Pulmonary artery endothelial cell (primary cell): ENCODE measurements at regions not wholly inside any gene's neighbourhood (a gene's known extent, or its start where the extent isn't known, plus 50 kb on each side); places are given as distances from the start of the nearest gene placed in this dataset.
"Not testable (repeated sequence)": the region's sequence is repeated elsewhere in the genome, so short reads cannot be mapped to it uniquely, and the experiment has no call there.

ENCODE experiments used
- DNase-seq: peaks from one replicate; pipeline ENCODE4 v3.0.0-alpha.2; 2011; ENCODE audit warnings: low read depth, low spot score

- peak; percentile 54 for DNase-seq
These were observed 454.7 kb downstream of the SQOR start for GRCh38 chr15:46089467-46089935.

GRCh38 chr15:46091860-46092450 is 457.1 kb downstream of the SQOR start:
- DNase-seq, result no peak

DNA sequence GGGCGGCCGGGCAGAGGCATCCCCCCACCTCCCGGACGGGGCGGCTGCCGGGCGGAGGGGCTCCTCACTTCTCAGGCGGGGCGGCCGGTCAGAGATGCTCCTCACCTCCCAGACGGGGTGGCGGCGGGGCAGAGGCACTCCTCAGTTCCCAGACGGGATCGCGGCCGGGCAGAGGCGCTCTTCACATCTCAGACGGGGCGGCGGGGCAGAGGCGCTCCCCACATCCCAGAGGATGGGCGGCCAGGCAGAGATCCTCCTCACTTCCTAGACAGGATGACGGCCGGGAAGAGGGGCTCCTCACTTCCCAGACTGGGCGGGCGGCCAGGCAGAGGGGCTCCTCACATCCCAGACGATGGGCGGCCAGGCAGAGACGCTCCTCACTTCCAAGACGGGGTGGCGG is 463.2 kb downstream of the SQOR start:
- DNase-seq, result not testable (repeated sequence)

- no peak for DNase-seq
These were observed 475.9 kb downstream of the SQOR start for GRCh38 chr15:46110755-46111154.

DNA sequence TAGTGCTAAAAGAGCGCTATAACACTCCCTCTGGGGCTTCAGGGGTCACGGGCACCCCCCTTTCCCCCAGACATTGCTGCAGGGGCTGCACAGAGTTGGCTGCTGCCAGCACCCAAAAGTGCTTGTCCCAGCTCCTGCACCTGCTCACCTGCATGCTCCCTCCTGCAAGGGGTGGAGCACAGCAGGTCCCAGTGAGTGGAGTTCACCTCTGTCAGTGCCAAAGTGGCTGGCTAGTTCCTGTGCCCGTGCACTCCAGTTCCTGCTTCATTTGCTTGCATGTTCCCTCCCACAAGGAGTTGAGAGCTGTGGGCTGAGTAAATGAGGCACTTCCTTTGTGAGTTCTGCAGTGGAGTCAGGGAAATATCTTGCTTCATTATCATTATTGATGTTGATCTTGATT is 476.9 kb downstream of the SQOR start:
- no peak for DNase-seq

DNA sequence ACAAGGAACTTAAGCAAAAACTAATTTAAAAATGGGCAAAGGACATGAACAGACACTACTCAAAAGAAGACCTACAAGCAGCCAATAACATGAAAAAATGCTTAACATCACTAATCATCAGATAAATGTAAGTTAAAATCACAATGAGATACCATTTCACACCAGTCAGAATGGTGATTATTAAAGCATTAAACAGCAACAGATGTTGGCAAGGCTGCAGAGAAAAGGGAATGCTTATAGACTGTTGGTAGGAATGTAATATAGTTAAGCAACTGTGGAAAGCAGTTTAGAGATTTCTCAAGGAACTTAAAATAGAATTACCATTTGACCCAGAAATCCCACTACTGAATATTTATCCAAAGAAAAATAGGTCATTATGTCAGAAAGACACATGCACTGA is 482.2 kb downstream of the SQOR start:
- DNase-seq, result no peak

GRCh38 chr15:46120713-46121112 is 485.9 kb downstream of the SQOR start:
- no peak for DNase-seq

GRCh38 chr15:46121441-46121840 is 486.6 kb downstream of the SQOR start:
- no peak for DNase-seq

DNA sequence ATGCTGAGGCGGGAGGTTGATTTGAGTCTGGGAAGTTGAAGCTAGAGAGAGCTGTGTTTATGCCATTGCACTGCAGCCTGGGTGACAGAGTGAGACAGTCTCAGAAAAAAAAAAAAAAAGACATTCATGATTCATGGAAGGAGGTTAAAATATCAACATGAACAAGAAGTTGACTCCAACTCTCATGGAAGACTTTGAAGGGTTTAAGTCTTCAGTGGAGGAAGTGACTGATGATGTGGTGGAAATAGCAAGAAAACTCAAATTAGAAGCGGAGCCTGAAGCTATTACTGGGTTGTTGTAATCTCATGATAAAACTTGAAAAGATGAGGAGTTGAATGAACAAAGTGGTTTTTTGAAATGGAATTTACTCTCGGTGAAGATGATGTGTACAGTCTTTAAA is 491.8 kb downstream of the SQOR start:
- DNase-seq, result no peak

DNA sequence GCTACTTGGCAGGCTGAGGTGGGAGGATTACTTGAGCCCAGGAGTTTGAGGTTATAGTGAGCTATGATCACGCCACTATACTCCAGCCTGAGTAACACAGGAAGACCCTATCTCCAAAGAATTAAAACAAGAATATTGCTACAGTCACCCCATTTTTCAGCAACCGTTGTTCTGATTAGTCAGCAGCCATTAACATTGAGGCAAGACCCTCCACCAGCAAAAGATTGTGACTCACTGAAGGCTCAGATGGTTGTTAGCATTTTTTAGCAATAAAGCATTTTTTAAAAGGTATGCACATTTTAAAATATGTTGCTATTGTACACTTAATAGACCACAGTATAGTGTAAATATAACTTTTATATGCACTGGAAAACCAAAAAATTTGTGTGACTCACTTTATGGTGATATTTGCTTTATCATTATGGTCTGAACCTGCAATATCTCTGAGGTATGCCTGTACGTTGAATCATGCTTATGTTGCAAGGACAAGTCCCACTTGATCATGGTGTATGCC is 492.6 kb downstream of the SQOR start:
- no peak for DNase-seq

GRCh38 chr15:46129145-46129544 is 494.3 kb downstream of the SQOR start:
- no peak for DNase-seq

GRCh38 chr15:46131876-46132275 is 497.0 kb downstream of the SQOR start:
- no peak for DNase-seq

DNA sequence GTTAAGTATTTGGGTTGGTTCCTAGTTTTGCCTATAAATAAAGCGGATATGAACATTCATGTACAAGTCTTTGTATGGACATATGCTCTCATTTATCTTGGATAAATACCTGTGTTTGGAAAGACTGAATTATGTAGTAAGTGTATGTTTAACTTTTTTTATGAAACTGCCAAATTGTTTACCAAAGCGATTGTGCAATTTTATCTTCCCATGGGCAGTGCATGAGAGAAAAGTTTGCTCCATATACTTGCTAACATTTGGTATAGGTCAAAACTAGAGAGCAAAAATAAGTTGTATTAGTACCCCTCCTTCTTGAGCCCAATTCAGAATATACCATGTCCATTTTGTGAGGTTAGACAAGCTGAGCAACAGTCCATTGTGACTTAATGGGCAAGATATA is 502.6 kb downstream of the SQOR start:
- DNase-seq, result no peak

GRCh38 chr15:46146002-46146401 is 511.2 kb downstream of the SQOR start:
- no peak for DNase-seq

DNA sequence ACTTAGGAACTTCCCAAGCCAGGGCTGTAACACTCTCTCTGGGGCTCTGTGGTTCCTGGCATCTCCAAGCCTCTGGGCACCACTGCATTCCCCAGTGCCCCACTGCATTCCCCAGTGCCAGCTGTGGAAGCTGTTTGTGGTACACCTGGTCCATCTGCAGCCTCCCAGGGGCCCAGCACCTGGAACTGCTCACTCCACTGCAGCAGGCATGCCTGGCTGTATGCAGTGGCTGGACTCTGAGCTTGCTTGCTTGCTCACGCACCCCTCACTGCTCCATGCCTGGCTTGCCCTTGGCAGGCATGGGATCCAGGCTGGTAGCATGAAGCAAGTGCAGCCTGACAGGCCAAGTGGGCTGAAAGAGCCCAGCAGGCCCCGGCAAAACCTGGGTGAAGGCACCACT is 512.1 kb downstream of the SQOR start:
- DNase-seq, result no peak

DNA sequence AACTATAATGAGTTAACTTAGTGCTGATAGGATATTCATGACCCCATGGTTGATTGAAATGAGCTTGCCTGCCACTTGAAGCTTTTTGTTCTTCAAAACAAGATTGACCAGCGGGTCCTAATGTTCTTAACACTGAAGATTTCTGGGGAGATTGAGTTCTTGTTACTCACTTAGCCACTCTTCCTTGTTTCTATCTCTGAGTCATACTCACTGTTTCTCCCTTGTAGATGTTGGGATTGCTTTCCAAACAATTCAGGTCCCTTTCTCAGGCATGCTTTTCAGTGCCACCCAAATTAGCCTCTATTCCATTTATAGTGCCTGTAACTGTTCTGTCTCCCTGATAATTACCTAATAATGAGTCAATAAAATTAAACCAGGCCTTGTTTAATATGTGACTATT is 517.0 kb downstream of the SQOR start:
- no peak for DNase-seq

GRCh38 chr15:46166750-46167149 is 531.9 kb downstream of the SQOR start:
- DNase-seq, result no peak

- no peak for DNase-seq
These were observed 535.5 kb downstream of the SQOR start for GRCh38 chr15:46170326-46170725.

GRCh38 chr15:46174122-46174521 is 539.3 kb downstream of the SQOR start:
- DNase-seq, result no peak

DNA sequence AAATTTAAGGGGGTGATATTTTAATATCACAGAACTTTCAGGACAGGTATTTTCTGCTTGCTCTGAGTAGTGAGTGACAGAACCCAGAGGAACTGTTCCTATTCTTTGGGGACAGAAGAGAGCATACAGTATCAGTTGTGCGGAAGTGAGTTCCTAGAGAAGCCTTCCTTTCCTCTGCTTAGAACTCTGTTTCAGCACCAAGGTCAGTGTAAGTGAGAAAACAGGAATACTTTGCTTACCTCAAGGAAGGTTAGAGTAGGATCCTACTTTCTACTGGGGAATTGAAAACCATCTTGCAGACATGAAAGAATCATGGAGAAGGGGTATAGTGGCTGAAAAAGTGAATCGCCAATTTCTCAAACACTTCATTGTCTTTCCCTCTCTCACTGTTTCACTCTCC is 542.4 kb downstream of the SQOR start:
- DNase-seq, result no peak

- DNase-seq, result no peak
These were observed 543.3 kb downstream of the SQOR start for GRCh38 chr15:46178138-46178537.

DNA sequence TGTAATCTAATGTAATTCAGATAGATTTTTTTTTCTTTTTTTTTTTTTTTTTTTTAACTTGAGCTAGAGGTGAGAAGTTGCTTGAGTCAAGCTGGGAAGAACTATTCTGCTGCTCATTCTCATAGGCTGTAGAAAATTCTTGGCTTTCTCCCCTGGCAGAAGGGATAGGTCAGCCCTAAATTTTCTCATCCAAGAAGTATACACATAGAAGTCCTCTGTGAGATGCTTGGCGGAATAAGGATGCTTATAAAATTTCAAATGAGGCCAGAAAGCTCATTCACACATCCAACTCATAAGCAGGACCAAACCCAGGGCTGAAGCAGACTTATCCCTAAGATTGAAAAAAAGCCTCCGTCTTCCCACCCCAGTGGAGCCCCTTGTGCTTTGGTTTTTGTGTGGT is 572.5 kb downstream of the SQOR start:
- DNase-seq, result no peak

GRCh38 chr15:46213551-46213950 is 578.7 kb downstream of the SQOR start:
- DNase-seq, result no peak

DNA sequence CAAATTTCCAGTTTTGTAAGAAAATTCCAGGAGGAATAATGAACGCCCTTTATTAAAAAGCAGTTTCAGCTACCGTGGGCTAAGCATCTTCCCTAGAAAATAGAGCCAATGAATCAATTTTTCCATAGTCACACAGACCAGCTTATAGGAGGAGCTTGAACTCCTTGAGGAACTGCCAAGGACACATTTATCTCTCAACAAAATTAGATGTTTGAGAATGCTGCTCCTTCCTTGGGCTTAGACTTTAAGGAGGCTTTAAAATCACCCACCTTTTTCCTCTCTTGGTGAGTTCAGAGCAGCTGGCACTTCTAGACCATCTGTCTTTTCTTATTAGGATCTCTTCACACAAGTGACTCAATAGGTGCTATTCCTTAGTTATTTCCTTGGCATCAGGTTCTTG is 588.0 kb downstream of the SQOR start:
- no peak for DNase-seq
